ENCODE measurements at regions not wholly inside any gene's neighbourhood (a gene's known extent, or its start where the extent isn't known, plus 50 kb on each side); places are given as distances from the start of the nearest gene placed in this dataset.

DNA sequence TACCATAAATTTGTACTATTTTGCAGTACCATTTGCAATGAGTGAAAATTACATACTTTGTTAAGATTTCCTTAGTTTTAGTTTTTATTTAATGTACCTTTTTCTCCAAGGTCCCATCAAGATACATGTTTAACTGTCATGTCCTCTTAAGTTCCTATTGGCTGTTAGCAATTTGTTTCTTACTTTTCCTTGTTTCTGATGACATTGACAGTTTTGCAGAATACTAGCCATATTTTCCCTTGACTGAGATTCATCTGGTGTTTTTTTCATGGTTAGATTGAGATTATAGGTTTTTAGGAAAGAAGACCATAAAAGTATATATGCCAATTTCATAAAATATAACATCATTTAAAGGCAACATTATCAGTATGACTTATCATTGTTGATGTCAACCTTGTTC lies 376.8 kb upstream of the STEAP1 start:
- H3K4me1 Mint-ChIP-seq, result no peaks in the 10 kb centered on the region
- no peaks in the 10 kb centered on the region for H4K20me1 ChIP-seq (replicated peaks; ENCODE audit: insufficient read depth)
- H3K36me3 ChIP-seq (ENCODE audit: insufficient read depth), result no peaks in the 10 kb centered on the region
- no peak overlapping the region for H3K4me3 Mint-ChIP-seq
- H3K4me1 ChIP-seq (ENCODE audit: insufficient read depth), result no peaks in the 10 kb centered on the region
- no peaks in the 10 kb centered on the region; the same call in 2 of the 3 replicates for H3K36me3 Mint-ChIP-seq (ENCODE audit: low read depth)
- ATAC-seq (no peak), DNase-seq (ENCODE audit: low spot score) (no peak)
- no peak overlapping the region for H3K27ac ChIP-seq (ENCODE audit: low read depth)
- no peaks in the 10 kb centered on the region for H3K27me3 Mint-ChIP-seq (ENCODE audit: insufficient read depth, low read depth, poor library complexity)
- no peaks in the 10 kb centered on the region for H3K9me2 ChIP-seq (ENCODE audit: insufficient read depth)
- TF ChIP-seq POLR2AphosphoS5 (IDR thresholded peaks at IDR 0.05; ENCODE audit: low read depth), result no peak
- TF ChIP-seq, protein P1, sequence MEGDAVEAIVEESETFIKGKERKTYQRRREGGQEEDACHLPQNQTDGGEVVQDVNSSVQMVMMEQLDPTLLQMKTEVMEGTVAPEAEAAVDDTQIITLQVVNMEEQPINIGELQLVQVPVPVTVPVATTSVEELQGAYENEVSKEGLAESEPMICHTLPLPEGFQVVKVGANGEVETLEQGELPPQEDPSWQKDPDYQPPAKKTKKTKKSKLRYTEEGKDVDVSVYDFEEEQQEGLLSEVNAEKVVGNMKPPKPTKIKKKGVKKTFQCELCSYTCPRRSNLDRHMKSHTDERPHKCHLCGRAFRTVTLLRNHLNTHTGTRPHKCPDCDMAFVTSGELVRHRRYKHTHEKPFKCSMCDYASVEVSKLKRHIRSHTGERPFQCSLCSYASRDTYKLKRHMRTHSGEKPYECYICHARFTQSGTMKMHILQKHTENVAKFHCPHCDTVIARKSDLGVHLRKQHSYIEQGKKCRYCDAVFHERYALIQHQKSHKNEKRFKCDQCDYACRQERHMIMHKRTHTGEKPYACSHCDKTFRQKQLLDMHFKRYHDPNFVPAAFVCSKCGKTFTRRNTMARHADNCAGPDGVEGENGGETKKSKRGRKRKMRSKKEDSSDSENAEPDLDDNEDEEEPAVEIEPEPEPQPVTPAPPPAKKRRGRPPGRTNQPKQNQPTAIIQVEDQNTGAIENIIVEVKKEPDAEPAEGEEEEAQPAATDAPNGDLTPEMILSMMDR (conservative IDR thresholded peaks at IDR 0.05; ENCODE audit: low read depth in 2 of 2), result no peak
- TF ChIP-seq ZNF114 (CRISPR knock-in tag; IDR thresholded peaks at IDR 0.05), result no peak
- no peak overlapping the region for H2AFZ ChIP-seq
- no peak overlapping the region for H3K27ac Mint-ChIP-seq
- H3K27me3 ChIP-seq (ENCODE audit: insufficient read depth), result no peaks in the 10 kb centered on the region
- H3K4me2 ChIP-seq, result no peak overlapping the region
- no peaks in the 10 kb centered on the region for H3F3A ChIP-seq (replicated peaks; ENCODE audit: low read depth)
- no peaks in the 10 kb centered on the region for H3K79me2 ChIP-seq (replicated peaks; ENCODE audit: insufficient read depth)
- no peak overlapping the region for H3K4me3 ChIP-seq
- H3K9me3 Mint-ChIP-seq, result peaks cover 4% of the 10 kb centered on the region; the same call in 1 of the 3 replicates

DNA sequence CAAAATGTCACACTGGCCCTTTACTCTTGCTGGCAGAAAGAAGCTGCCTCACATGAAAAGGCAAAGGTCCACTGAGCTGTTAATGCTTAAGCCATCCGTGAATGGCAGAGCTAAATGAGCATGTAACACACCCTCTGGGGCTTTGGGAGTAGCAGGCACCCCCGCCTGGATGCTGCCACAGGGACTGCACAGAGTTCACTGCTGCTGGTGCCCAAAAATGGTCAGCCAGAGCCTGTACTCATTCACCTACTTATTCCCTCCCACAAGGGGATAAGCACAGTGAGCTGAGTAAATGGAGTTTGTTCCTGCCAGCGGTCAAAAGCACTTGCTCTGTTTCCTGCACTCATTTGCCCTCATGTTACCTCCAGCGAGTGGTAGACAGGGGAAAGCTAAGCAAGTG lies 374.0 kb upstream of the STEAP1 start:
- Histone ChIP-seq H3K36me3 (ENCODE audit: insufficient read depth) (no peaks in the 10 kb centered on the region), H3K4me2 (no peak overlapping the region)

DNA sequence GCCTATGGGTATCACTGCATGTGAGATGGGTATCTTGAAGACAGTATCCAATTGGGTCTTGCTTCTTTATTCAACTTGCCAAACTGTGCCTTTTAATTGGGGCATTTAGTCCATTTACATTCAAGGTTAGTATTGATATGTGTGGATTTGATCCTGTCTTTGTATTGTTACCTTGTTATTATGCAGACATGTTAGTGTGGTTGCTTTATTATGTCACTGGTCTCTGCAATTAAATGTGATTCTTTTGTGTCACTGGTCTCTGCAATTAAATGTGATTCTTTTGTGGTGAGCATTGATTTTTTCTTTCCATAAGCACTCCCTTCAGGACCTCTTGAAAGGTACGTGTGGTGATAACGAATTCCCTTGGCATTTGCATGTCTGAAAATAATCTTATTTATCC lies 357.8 kb upstream of the STEAP1 start:
- ATAC-seq (no peak), DNase-seq (ENCODE audit: low spot score) (no peak)
- H3K4me3 ChIP-seq, result no peak overlapping the region
- H3K27ac ChIP-seq (ENCODE audit: low read depth), result no peak overlapping the region
- Mint-ChIP-seq H3K4me1 (no peaks in the 10 kb centered on the region), H3K27ac (no peak overlapping the region), H3K36me3 (ENCODE audit: low read depth) (no peaks in the 10 kb centered on the region), H3K27me3 (ENCODE audit: insufficient read depth, low read depth, poor library complexity) (no peaks in the 10 kb centered on the region), H3K4me3 (no peak overlapping the region), H3K9me3 (no peaks in the 10 kb centered on the region)
- no peaks in the 10 kb centered on the region for H4K20me1 ChIP-seq (replicated peaks; ENCODE audit: insufficient read depth)
- H3K27me3 ChIP-seq (ENCODE audit: insufficient read depth), result no peaks in the 10 kb centered on the region
- H3K4me2 ChIP-seq, result no peak overlapping the region
- H3K36me3 ChIP-seq (ENCODE audit: insufficient read depth), result no peaks in the 10 kb centered on the region
- no peaks in the 10 kb centered on the region for H3K79me2 ChIP-seq (replicated peaks; ENCODE audit: insufficient read depth)
- no peak overlapping the region for H2AFZ ChIP-seq
- peaks cover 9% of the 10 kb centered on the region; the same call in 1 of the 2 replicates for H3K4me1 ChIP-seq (ENCODE audit: insufficient read depth)
- peaks cover 22% of the 10 kb centered on the region for H3K9me2 ChIP-seq (ENCODE audit: insufficient read depth)
- no peaks in the 10 kb centered on the region for H3F3A ChIP-seq (replicated peaks; ENCODE audit: low read depth)
- TF ChIP-seq ZNF331 (CRISPR knock-in tag; IDR thresholded peaks at IDR 0.05; ENCODE audit: low read depth) (no peak), NANOG (IDR thresholded peaks at IDR 0.05; ENCODE audit: borderline replicate concordance) (no peak), CREB1 (CRISPR knock-in tag; IDR thresholded peaks at IDR 0.05; ENCODE audit: low read depth) (no peak), ZNF114 (CRISPR knock-in tag; IDR thresholded peaks at IDR 0.05) (no peak)
- TF ChIP-seq, protein P1 (conservative IDR thresholded peaks at IDR 0.05; ENCODE audit: low read depth in 2 of 2), result no peak
- TF ChIP-seq, protein P2, sequence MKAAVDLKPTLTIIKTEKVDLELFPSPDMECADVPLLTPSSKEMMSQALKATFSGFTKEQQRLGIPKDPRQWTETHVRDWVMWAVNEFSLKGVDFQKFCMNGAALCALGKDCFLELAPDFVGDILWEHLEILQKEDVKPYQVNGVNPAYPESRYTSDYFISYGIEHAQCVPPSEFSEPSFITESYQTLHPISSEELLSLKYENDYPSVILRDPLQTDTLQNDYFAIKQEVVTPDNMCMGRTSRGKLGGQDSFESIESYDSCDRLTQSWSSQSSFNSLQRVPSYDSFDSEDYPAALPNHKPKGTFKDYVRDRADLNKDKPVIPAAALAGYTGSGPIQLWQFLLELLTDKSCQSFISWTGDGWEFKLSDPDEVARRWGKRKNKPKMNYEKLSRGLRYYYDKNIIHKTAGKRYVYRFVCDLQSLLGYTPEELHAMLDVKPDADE (IDR thresholded peaks at IDR 0.05), result no peak

More for the DNA sequence above, 374.0 kb upstream of the STEAP1 start:
- H3K27ac Mint-ChIP-seq, result no peak overlapping the region
- ATAC-seq, result no peak
- H3K27me3 Mint-ChIP-seq (ENCODE audit: insufficient read depth, low read depth, poor library complexity), result no peaks in the 10 kb centered on the region
- Histone ChIP-seq H3K79me2 (replicated peaks; ENCODE audit: insufficient read depth) (no peaks in the 10 kb centered on the region), H3K27ac (ENCODE audit: low read depth) (no peak overlapping the region), H3K9me2 (ENCODE audit: insufficient read depth) (no peaks in the 10 kb centered on the region), H3K4me3 (no peak overlapping the region), H3F3A (replicated peaks; ENCODE audit: low read depth) (no peaks in the 10 kb centered on the region), H3K4me1 (ENCODE audit: insufficient read depth) (no peaks in the 10 kb centered on the region), H2AFZ (no peak overlapping the region), H4K20me1 (replicated peaks; ENCODE audit: insufficient read depth) (no peaks in the 10 kb centered on the region), H3K27me3 (ENCODE audit: insufficient read depth) (no peaks in the 10 kb centered on the region)
- no peak for TF ChIP-seq CREB1 (CRISPR knock-in tag; IDR thresholded peaks at IDR 0.05; ENCODE audit: low read depth)
- no peak for TF ChIP-seq EZH2 (IDR thresholded peaks at IDR 0.05; ENCODE audit: low read depth, unreplicated experiment)
- no peak for TF ChIP-seq POLR2AphosphoS5 (IDR thresholded peaks at IDR 0.05; ENCODE audit: low read depth)
- TF ChIP-seq NANOG (IDR thresholded peaks at IDR 0.05; ENCODE audit: borderline replicate concordance), result no peak
- TF ChIP-seq ZNF331 (CRISPR knock-in tag; IDR thresholded peaks at IDR 0.05; ENCODE audit: low read depth), result no peak
- TF ChIP-seq, protein P2 (IDR thresholded peaks at IDR 0.05), result no peak
- DNase-seq (ENCODE audit: low spot score), result no peak
- H3K4me3 Mint-ChIP-seq, result no peak overlapping the region
- H3K9me3 Mint-ChIP-seq, result peaks cover 4% of the 10 kb centered on the region; the same call in 1 of the 3 replicates
- H3K36me3 Mint-ChIP-seq (ENCODE audit: low read depth), result no peaks in the 10 kb centered on the region; the same call in 2 of the 3 replicates
- H3K4me1 Mint-ChIP-seq, result no peaks in the 10 kb centered on the region
